Eye (tissue), 1 donor: ENCODE measurements at regions not wholly inside any gene's neighbourhood (a gene's known extent, or its start where the extent isn't known, plus 50 kb on each side); places are given as distances from the start of the nearest gene placed in this dataset.
A peak's percentile ranks its signal among the peaks of the same experiment; 100 is the strongest.
"Not testable (repeated sequence)": the region's sequence is repeated elsewhere in the genome, so short reads cannot be mapped to it uniquely, and the experiment has no call there.

ENCODE experiments used
- DNase-seq: peaks from one replicate; pipeline ENCODE4 v3.0.0-alpha.2; 2015

GRCh38 chr12:107608779-107609178 lies 76.8 kb upstream of the PWP1 start:
- not testable (repeated sequence) for DNase-seq

GRCh38 chr12:107610021-107610859 lies 75.4 kb upstream of the PWP1 start:
- DNase-seq, result peak; percentile 80

- DNase-seq, result no peak
Measured at GRCh38 chr12:107612508-107612907, 73.1 kb upstream of the PWP1 start.

GRCh38 chr12:107616941-107617340 lies 68.7 kb upstream of the PWP1 start:
- DNase-seq, result no peak

- no peak for DNase-seq
Measured at GRCh38 chr12:107618106-107618505, 67.5 kb upstream of the PWP1 start.

- DNase-seq, result no peak
Measured at GRCh38 chr12:107619831-107620230, 65.8 kb upstream of the PWP1 start.

- no peak for DNase-seq
Measured at GRCh38 chr12:107622001-107622400, 63.6 kb upstream of the PWP1 start.

- DNase-seq, result no peak
Measured at GRCh38 chr12:107624493-107624892, 61.1 kb upstream of the PWP1 start.

GRCh38 chr12:107631715-107632114 lies 53.9 kb upstream of the PWP1 start:
- DNase-seq, result no peak

GRCh38 chr12:107632246-107632645 lies 53.4 kb upstream of the PWP1 start:
- DNase-seq, result no peak

- no peak for DNase-seq
Measured at GRCh38 chr12:107634530-107634929, 51.1 kb upstream of the PWP1 start.

- DNase-seq, result peak; percentile 37
Measured at GRCh38 chr12:107635139-107635538, 50.5 kb upstream of the PWP1 start.
